GM12878 (cell line): ENCODE measurements at regions not wholly inside any gene's neighbourhood (a gene's known extent, or its start where the extent isn't known, plus 50 kb on each side); places are given as distances from the start of the nearest gene placed in this dataset.

Experiments
- ATAC-seq: fragments of 200-7000 bp; cut with Tn5 transposase; 3 replicates; pipeline ENCODE4 v1.9.1; 2020; ENCODE audit warnings: mild to moderate bottlenecking, moderate library complexity
- BruUV-seq: library from RNA; stranded (reverse); fragments of 400-500 nt; replicated peaks from 2 replicates; lab custom pipeline; 2021; lab: Mats Ljungman, UMichigan
- CTCF ChIA-PET: fragments of 300-600 bp; sonication (Branson Sonifier 250); formaldehyde crosslinking; extraction: SDS; loops from one replicate; lab custom pipeline; 2021; ENCODE audit warnings: inconsistent platforms; lab: Yijun Ruan, JAX
- POLR2A ChIA-PET: fragments of 350-600 bp; formaldehyde crosslinking; extraction: SDS; loops from one replicate; lab custom pipeline; 2021; ENCODE audit warnings: inconsistent platforms; lab: Charles Lee
- RAD21 ChIA-PET: fragments of 300-600 bp; sonication (Branson Sonifier 250); formaldehyde crosslinking; loops from one replicate; lab custom pipeline; 2023; ENCODE audit warnings: antibody characterized with exemption; ENCODE audit not compliant: unreplicated experiment; lab: Charles Lee
- SMC1A ChIA-PET: fragments of 300-600 bp; sonication (Branson Sonifier 250); formaldehyde crosslinking; loops from one replicate; lab custom pipeline; 2023; ENCODE audit not compliant: unreplicated experiment, uncharacterized antibody; lab: Charles Lee
- DNase-seq: peaks from one replicate; pipeline ENCODE4 v3.0.0-alpha.2; 2011; ENCODE audit warnings: low read depth, low spot score
- FAIRE-seq: peaks from 3 replicates; lab custom pipeline; 2011; peaks lifted over from hg19 to GRCh38; lab: Jason Lieb, UNC
- H2AFZ ChIP-seq: 2 replicates; pipeline ENCODE4 v1.6.0; 2011; ENCODE audit warnings: low read depth, low read length, control low read depth; ENCODE audit not compliant: control insufficient read depth
- H3K27ac ChIP-seq: 2 replicates; pipeline ENCODE4 v1.5.1; 2011; ENCODE audit warnings: control low read depth; ENCODE audit not compliant: control insufficient read depth, insufficient read depth
- H3K27me3 ChIP-seq, 2 experiments: replicated peaks in 1 of 2; 2 replicates each; pipeline versions ENCODE4 v1.6.0 to v1.6.1; 2011; ENCODE audit warnings: low read length in 1 of 2; ENCODE audit not compliant: control insufficient read depth in 2 of 2, insufficient read depth in 2 of 2
- H3K36me3 ChIP-seq, 2 experiments: 2 replicates each; pipeline ENCODE4 v1.5.1; 2011; ENCODE audit warnings: low read length in 1 of 2; ENCODE audit not compliant: control insufficient read depth in 2 of 2, insufficient read depth in 2 of 2
- H3K4me1 ChIP-seq: 2 replicates; pipeline ENCODE4 v1.6.1; 2011; ENCODE audit warnings: mild to moderate bottlenecking, low read length, moderate library complexity, mixed read lengths; ENCODE audit not compliant: control insufficient read depth, insufficient read depth
- H3K4me2 ChIP-seq: 2 replicates; pipeline ENCODE4 v1.6.0; 2011; ENCODE audit warnings: control low read depth; ENCODE audit not compliant: control insufficient read depth, insufficient read depth
- H3K4me3 ChIP-seq: fragments of 200-600 bp; sonication (generic); 2 replicates; pipeline ENCODE4 v1.5.1; 2016
- H3K79me2 ChIP-seq: 2 replicates; pipeline ENCODE4 v1.6.0; 2011; ENCODE audit warnings: low read length; ENCODE audit not compliant: control insufficient read depth, insufficient read depth
- H3K9ac ChIP-seq: 2 replicates; pipeline ENCODE4 v1.8.0; 2011; ENCODE audit warnings: low read length, control low read depth, mixed read lengths; ENCODE audit not compliant: control insufficient read depth, insufficient read depth
- H3K9me3 ChIP-seq: replicated peaks from 3 replicates; pipeline ENCODE4 v1.5.1; 2011; ENCODE audit warnings: mild to moderate bottlenecking, low read length; ENCODE audit not compliant: control insufficient read depth, insufficient read depth
- H4K20me1 ChIP-seq: 2 replicates; pipeline ENCODE4 v1.6.0; 2011; ENCODE audit not compliant: control insufficient read depth, insufficient read depth
- DPF2 ChIP-seq: fragments of 450-650 bp; IDR thresholded peaks from 2 replicates; pipeline ENCODE4 v1.6.1; 2017; ENCODE audit warnings: mild to moderate bottlenecking
- FOS ChIP-seq: IDR thresholded peaks from 3 replicates; pipeline ENCODE4 v1.6.1; 2011; ENCODE audit warnings: borderline replicate concordance; ENCODE audit not compliant: insufficient read length; ENCODE audit errors: extremely low read depth
- KDM1A ChIP-seq: fragments of 200-600 bp; sonication (generic); IDR thresholded peaks from 2 replicates; pipeline ENCODE4 v1.6.1; 2016; ENCODE audit warnings: borderline replicate concordance
- SMC3 ChIP-seq: IDR thresholded peaks from 2 replicates; pipeline ENCODE4 v1.6.1; 2011; ENCODE audit warnings: low read length, improper control_type of control experiment, borderline replicate concordance
- SUPT20H ChIP-seq: IDR thresholded peaks from 2 replicates; pipeline ENCODE4 v1.6.1; 2011; ENCODE audit warnings: low read depth, mild to moderate bottlenecking, low read length, moderate library complexity, borderline replicate concordance; ENCODE audit not compliant: control insufficient read depth
- TAF1 ChIP-seq: IDR thresholded peaks from 2 replicates; pipeline ENCODE4 v1.6.1; 2011; ENCODE audit warnings: mild to moderate bottlenecking, low read depth, low read length, borderline replicate concordance
- WGBS: methylation state at CpG from one replicate; pipeline ENCODE4 v1.1.6; 2016; ENCODE audit warnings: low lambda C conversion rate; ENCODE audit not compliant: insufficient replicate concordance, insufficient coverage; ENCODE audit errors: missing lambda C conversion rate; 5-methylcytosine and 5-hydroxymethylcytosine counted together
- in situ Hi-C: fragments of 300-500 bp; cut with MboI; formaldehyde crosslinking; loops from 9 replicates; pipeline ENCODE4 v1.14.3; 2018; ENCODE audit warnings: mixed read lengths
- intact Hi-C: fragments of 100-400 bp; cut with micrococcal nuclease; formaldehyde crosslinking; loops from one replicate; pipeline ENCODE4 v1.14.2; 2022; ENCODE audit not compliant: unreplicated experiment
- TF ChIP-seq, protein P1 (sequence below): IDR thresholded peaks from 2 replicates; pipeline ENCODE4 v1.6.1; 2012; ENCODE audit warnings: improper control_type of control experiment, low read depth, low read length; ENCODE audit not compliant: insufficient replicate concordance
- TF ChIP-seq, protein P2 (sequence below): IDR thresholded peaks from 2 replicates; pipeline ENCODE4 v1.6.1; 2012; ENCODE audit warnings: low read length, inconsistent platforms
- TF ChIP-seq, protein P3 (sequence below): fragments of 150-350 bp; IDR thresholded peaks from 2 replicates; pipeline ENCODE4 v1.6.1; 2016; ENCODE audit warnings: low read depth, low read length

DNA sequence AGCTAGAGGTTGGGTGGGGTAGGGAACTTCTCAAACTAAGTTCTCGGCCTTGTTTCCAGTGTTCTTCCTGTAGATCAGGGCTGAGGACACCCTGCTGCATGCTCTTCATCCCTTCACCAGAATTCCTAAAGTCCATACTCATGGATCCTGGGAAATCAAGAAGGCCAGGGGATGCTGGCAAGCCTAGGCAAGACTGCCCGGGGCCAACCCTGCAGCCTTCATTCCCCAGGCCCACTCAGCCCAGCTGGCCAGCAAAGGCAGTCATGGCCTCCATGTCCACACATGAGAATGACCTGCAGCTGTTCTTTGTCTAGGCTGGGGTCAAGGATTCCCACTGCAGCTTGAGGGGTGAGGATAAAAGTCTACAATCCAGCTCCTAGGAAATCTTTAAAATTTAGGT is 109.3 kb upstream of the ETV6 start:
- ChIA-PET CTCF (interaction anchor here (0.9 to 1.5 kb wide), 2 partner anchors 33 to 494 kb away, joined by 3 to 6 read pairs; no protein-coding TSS in a partner anchor), SMC1A (no interaction called here)

More for the DNA sequence above, 109.3 kb upstream of the ETV6 start:
- DNase-seq (no peak), ATAC-seq (no peak), FAIRE-seq (no peak)
- no peaks in the 10 kb centered on the region for H3K79me2 ChIP-seq
- 75% methylated on average over 2 of the region's 2 CpGs for WGBS
- H3K36me3 ChIP-seq: no peaks in the 10 kb centered on the region
- intact Hi-C loops: no loop called here
- ChIA-PET POLR2A (no interaction called here), RAD21 (no interaction called here)
- peaks cover 10% of the 10 kb centered on the region for H3K4me1 ChIP-seq
- H3K27me3 ChIP-seq: no peaks in the 10 kb centered on the region
- H3K4me2 ChIP-seq: no peak overlapping the region
- no TSS peak for BruUV-seq
- TF ChIP-seq, protein P1, sequence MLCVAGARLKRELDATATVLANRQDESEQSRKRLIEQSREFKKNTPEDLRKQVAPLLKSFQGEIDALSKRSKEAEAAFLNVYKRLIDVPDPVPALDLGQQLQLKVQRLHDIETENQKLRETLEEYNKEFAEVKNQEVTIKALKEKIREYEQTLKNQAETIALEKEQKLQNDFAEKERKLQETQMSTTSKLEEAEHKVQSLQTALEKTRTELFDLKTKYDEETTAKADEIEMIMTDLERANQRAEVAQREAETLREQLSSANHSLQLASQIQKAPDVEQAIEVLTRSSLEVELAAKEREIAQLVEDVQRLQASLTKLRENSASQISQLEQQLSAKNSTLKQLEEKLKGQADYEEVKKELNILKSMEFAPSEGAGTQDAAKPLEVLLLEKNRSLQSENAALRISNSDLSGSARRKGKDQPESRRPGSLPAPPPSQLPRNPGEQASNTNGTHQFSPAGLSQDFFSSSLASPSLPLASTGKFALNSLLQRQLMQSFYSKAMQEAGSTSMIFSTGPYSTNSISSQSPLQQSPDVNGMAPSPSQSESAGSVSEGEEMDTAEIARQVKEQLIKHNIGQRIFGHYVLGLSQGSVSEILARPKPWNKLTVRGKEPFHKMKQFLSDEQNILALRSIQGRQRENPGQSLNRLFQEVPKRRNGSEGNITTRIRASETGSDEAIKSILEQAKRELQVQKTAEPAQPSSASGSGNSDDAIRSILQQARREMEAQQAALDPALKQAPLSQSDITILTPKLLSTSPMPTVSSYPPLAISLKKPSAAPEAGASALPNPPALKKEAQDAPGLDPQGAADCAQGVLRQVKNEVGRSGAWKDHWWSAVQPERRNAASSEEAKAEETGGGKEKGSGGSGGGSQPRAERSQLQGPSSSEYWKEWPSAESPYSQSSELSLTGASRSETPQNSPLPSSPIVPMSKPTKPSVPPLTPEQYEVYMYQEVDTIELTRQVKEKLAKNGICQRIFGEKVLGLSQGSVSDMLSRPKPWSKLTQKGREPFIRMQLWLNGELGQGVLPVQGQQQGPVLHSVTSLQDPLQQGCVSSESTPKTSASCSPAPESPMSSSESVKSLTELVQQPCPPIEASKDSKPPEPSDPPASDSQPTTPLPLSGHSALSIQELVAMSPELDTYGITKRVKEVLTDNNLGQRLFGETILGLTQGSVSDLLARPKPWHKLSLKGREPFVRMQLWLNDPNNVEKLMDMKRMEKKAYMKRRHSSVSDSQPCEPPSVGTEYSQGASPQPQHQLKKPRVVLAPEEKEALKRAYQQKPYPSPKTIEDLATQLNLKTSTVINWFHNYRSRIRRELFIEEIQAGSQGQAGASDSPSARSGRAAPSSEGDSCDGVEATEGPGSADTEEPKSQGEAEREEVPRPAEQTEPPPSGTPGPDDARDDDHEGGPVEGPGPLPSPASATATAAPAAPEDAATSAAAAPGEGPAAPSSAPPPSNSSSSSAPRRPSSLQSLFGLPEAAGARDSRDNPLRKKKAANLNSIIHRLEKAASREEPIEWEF: no peak
- TF ChIP-seq FOS (no peak), KDM1A (no peak), DPF2 (no peak), SMC3 (no peak), SUPT20H (no peak), TAF1 (no peak)
- TF ChIP-seq, protein P2, sequence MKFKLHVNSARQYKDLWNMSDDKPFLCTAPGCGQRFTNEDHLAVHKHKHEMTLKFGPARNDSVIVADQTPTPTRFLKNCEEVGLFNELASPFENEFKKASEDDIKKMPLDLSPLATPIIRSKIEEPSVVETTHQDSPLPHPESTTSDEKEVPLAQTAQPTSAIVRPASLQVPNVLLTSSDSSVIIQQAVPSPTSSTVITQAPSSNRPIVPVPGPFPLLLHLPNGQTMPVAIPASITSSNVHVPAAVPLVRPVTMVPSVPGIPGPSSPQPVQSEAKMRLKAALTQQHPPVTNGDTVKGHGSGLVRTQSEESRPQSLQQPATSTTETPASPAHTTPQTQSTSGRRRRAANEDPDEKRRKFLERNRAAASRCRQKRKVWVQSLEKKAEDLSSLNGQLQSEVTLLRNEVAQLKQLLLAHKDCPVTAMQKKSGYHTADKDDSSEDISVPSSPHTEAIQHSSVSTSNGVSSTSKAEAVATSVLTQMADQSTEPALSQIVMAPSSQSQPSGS: no peak
- TF ChIP-seq, protein P3, sequence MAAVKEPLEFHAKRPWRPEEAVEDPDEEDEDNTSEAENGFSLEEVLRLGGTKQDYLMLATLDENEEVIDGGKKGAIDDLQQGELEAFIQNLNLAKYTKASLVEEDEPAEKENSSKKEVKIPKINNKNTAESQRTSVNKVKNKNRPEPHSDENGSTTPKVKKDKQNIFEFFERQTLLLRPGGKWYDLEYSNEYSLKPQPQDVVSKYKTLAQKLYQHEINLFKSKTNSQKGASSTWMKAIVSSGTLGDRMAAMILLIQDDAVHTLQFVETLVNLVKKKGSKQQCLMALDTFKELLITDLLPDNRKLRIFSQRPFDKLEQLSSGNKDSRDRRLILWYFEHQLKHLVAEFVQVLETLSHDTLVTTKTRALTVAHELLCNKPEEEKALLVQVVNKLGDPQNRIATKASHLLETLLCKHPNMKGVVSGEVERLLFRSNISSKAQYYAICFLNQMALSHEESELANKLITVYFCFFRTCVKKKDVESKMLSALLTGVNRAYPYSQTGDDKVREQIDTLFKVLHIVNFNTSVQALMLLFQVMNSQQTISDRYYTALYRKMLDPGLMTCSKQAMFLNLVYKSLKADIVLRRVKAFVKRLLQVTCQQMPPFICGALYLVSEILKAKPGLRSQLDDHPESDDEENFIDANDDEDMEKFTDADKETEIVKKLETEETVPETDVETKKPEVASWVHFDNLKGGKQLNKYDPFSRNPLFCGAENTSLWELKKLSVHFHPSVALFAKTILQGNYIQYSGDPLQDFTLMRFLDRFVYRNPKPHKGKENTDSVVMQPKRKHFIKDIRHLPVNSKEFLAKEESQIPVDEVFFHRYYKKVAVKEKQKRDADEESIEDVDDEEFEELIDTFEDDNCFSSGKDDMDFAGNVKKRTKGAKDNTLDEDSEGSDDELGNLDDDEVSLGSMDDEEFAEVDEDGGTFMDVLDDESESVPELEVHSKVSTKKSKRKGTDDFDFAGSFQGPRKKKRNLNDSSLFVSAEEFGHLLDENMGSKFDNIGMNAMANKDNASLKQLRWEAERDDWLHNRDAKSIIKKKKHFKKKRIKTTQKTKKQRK: no peak
- no peak overlapping the region for H3K4me3 ChIP-seq
- no peak overlapping the region for H3K9ac ChIP-seq
- H2AFZ ChIP-seq: no peak overlapping the region
- no peak overlapping the region for H3K27ac ChIP-seq
- in situ Hi-C loops: no loop called here
- no peaks in the 10 kb centered on the region for H3K9me3 ChIP-seq
- H4K20me1 ChIP-seq: no peaks in the 10 kb centered on the region
